Astrocyte (in vitro differentiated cells and primary cell): ENCODE measurements at regions not wholly inside any gene's neighbourhood (a gene's known extent, or its start where the extent isn't known, plus 50 kb on each side); places are given as distances from the start of the nearest gene placed in this dataset.

ENCODE experiments used
- EZH2 ChIP-seq: IDR thresholded peaks from 2 replicates; pipeline ENCODE4 v1.6.1; 2012; ENCODE audit warnings: mild to moderate bottlenecking, low read length, inconsistent platforms; ENCODE audit not compliant: insufficient read depth
- TF ChIP-seq, protein P1 (sequence below): IDR thresholded peaks from 2 replicates; pipeline ENCODE4 v1.5.1; 2011; ENCODE audit warnings: low read depth, mild to moderate bottlenecking, inconsistent platforms, low read length, moderate library complexity; ENCODE audit not compliant: insufficient read depth

DNA sequence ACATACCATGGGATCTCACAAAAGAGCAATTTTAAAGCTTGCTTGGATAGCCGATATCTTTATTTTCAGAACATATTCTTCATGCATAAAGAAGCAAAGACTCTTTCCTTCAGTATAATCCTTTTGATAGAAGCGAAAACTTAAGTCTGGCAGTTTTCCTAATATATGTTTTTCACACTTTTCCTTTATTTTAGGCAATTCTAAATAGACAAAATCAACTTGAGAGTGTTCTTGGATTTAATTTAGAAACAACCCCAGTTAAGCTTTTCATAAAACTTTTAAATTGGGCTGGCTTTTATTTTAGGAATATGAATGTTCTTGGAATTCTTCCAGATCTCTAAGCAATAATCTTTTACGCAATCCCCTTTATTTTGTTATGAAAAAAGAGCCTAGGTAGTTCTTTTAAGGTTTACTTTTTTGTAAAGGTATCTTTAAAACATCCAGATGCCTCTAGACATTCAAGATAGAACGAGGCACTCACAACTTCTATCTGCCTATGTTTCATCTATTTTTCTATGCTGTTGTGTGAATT, 51.5 kb upstream of the HSPB3 start:
- TF ChIP-seq, protein P1, sequence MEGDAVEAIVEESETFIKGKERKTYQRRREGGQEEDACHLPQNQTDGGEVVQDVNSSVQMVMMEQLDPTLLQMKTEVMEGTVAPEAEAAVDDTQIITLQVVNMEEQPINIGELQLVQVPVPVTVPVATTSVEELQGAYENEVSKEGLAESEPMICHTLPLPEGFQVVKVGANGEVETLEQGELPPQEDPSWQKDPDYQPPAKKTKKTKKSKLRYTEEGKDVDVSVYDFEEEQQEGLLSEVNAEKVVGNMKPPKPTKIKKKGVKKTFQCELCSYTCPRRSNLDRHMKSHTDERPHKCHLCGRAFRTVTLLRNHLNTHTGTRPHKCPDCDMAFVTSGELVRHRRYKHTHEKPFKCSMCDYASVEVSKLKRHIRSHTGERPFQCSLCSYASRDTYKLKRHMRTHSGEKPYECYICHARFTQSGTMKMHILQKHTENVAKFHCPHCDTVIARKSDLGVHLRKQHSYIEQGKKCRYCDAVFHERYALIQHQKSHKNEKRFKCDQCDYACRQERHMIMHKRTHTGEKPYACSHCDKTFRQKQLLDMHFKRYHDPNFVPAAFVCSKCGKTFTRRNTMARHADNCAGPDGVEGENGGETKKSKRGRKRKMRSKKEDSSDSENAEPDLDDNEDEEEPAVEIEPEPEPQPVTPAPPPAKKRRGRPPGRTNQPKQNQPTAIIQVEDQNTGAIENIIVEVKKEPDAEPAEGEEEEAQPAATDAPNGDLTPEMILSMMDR = no peak
- no peak for TF ChIP-seq EZH2
